HepG2 (cell line): ENCODE measurements at regions not wholly inside any gene's neighbourhood (a gene's known extent, or its start where the extent isn't known, plus 50 kb on each side); places are given as distances from the start of the nearest gene placed in this dataset.

Experiments
- ATAC-seq: fragments of 200-7000 bp; cut with Tn5 transposase; 3 replicates; pipeline ENCODE4 v1.9.1; 2020; ENCODE audit warnings: mild to moderate bottlenecking, moderate library complexity
- BruUV-seq: library from RNA; stranded (reverse); fragments of 400-500 nt; replicated peaks from 2 replicates; lab custom pipeline; 2021; lab: Mats Ljungman, UMichigan
- CTCF ChIA-PET: fragments of 300-600 bp; formaldehyde crosslinking; extraction: SDS; loops from one replicate; lab custom pipeline; 2021; ENCODE audit warnings: low total read pairs, inconsistent platforms, low intra/inter-chr PET ratio; lab: Yijun Ruan, JAX
- POLR2A ChIA-PET: fragments of 350-600 bp; sonication (Branson Sonifier 250); formaldehyde crosslinking; loops from one replicate; lab custom pipeline; 2020; ENCODE audit warnings: antibody characterized with exemption, inconsistent platforms; lab: Yijun Ruan, JAX
- DNase-seq: peaks from one replicate; pipeline ENCODE4 v3.0.0-alpha.2; 2015; ENCODE audit warnings: low spot score
- FAIRE-seq: peaks from 3 replicates; lab custom pipeline; 2011; peaks lifted over from hg19 to GRCh38; lab: Jason Lieb, UNC
- H2AFZ ChIP-seq: one replicate; pipeline ENCODE4 v1.6.1; 2011; ENCODE audit warnings: low read length, inconsistent platforms
- H3K27ac ChIP-seq: fragments of 300-600 bp; 3 replicates; pipeline ENCODE4 v1.8.0; 2011; ENCODE audit warnings: mixed run types, mild to moderate bottlenecking, mixed read lengths, low read length, inconsistent platforms; ENCODE audit not compliant: insufficient read depth; ENCODE audit errors: extremely low read length
- H3K27me3 ChIP-seq, 2 experiments: fragments of 200-600 bp in 1 of 2; 2 replicates in 1 of 2; 3 replicates in 1 of 2; pipeline versions ENCODE4 v1.6.0 to v1.8.0; 2011; ENCODE audit warnings: low read length in 2 of 2, mild to moderate bottlenecking in 2 of 2, moderate library complexity in 2 of 2, inconsistent platforms in 1 of 2; ENCODE audit not compliant: insufficient read depth in 2 of 2, control insufficient read depth in 1 of 2
- H3K36me3 ChIP-seq, 2 experiments: fragments of 200-600 bp in 1 of 2; replicated peaks in 1 of 2; 2 replicates in 1 of 2; 3 replicates in 1 of 2; pipeline versions ENCODE4 v1.5.1 to v1.8.0; 2011; ENCODE audit warnings: low read length in 2 of 2, inconsistent platforms in 1 of 2; ENCODE audit not compliant: insufficient read depth in 2 of 2, control insufficient read depth in 1 of 2
- H3K4me1 ChIP-seq: 2 replicates; pipeline ENCODE4 v1.5.1; 2012; ENCODE audit warnings: low read length, inconsistent platforms; ENCODE audit not compliant: insufficient read depth
- H3K4me2 ChIP-seq: 2 replicates; pipeline ENCODE4 v1.6.0; 2011; ENCODE audit warnings: low read depth, low read length, inconsistent platforms
- H3K4me3 ChIP-seq, 3 experiments: fragments of 200-600 bp in 1 of 3; sonication (generic), shearing (Covaris generic) in 1 of 3; replicated peaks in 1 of 3; 2 replicates each; pipeline ENCODE4 v1.5.1; 2011 to 2016; ENCODE audit warnings: low read length in 3 of 3, inconsistent platforms in 2 of 3, low read depth in 2 of 3, mild to moderate bottlenecking in 2 of 3, control low read depth in 1 of 3, mixed read lengths in 1 of 3; ENCODE audit not compliant: insufficient read depth in 1 of 3
- H3K79me2 ChIP-seq: one replicate; pipeline ENCODE4 v1.6.1; 2011; ENCODE audit warnings: low read length, inconsistent platforms; ENCODE audit not compliant: insufficient read depth
- H3K9ac ChIP-seq: 2 replicates; pipeline ENCODE4 v1.6.0; 2011; ENCODE audit warnings: mild to moderate bottlenecking, low read depth, low read length, inconsistent platforms; ENCODE audit not compliant: insufficient read depth
- H3K9me3 ChIP-seq: 2 replicates; pipeline ENCODE4 v1.5.1; 2012; ENCODE audit warnings: mild to moderate bottlenecking, low read length
- H4K20me1 ChIP-seq: 2 replicates; pipeline ENCODE4 v1.6.0; 2011; ENCODE audit warnings: inconsistent platforms, mild to moderate bottlenecking, low read length, moderate library complexity; ENCODE audit not compliant: insufficient read depth
- EED ChIP-seq: sonication (generic); formaldehyde crosslinking; IDR thresholded peaks from 2 replicates; pipeline ENCODE4 v1.5.0; 2020; ENCODE audit warnings: mild to moderate bottlenecking, missing genetic modification reagents
- KLF11 ChIP-seq: IDR thresholded peaks from 2 replicates; pipeline ENCODE4 v1.6.1; 2016; ENCODE audit warnings: missing compliant biosample characterization
- MEF2D ChIP-seq: sonication (generic); formaldehyde crosslinking; IDR thresholded peaks from 2 replicates; pipeline ENCODE4 v1.5.1; 2020; ENCODE audit warnings: mild to moderate bottlenecking, missing genetic modification reagents
- NCOA5 ChIP-seq: sonication (generic); formaldehyde crosslinking; IDR thresholded peaks from 2 replicates; pipeline ENCODE4 v1.4.0; 2020; ENCODE audit warnings: missing genetic modification reagents
- NRL ChIP-seq: sonication (generic); formaldehyde crosslinking; IDR thresholded peaks from 2 replicates; pipeline ENCODE4 v1.5.0; 2020; ENCODE audit warnings: missing genetic modification reagents, mild to moderate bottlenecking, moderate library complexity, borderline replicate concordance
- PAWR ChIP-seq: sonication (generic); formaldehyde crosslinking; IDR thresholded peaks from 2 replicates; pipeline ENCODE4 v1.4.0; 2020; ENCODE audit warnings: missing genetic modification reagents, mild to moderate bottlenecking, borderline replicate concordance
- ZFP36L1 ChIP-seq: sonication (generic); formaldehyde crosslinking; IDR thresholded peaks from 2 replicates; pipeline ENCODE4 v1.8.0; 2022; ENCODE audit warnings: mild to moderate bottlenecking, missing genetic modification reagents, moderate library complexity
- ZFP62 ChIP-seq: sonication (generic); formaldehyde crosslinking; IDR thresholded peaks from 2 replicates; pipeline ENCODE4 v1.4.0; 2020; ENCODE audit warnings: missing genetic modification reagents
- ZNF329 ChIP-seq: sonication (generic); formaldehyde crosslinking; IDR thresholded peaks from 2 replicates; pipeline ENCODE4 v1.9.0; 2021; ENCODE audit warnings: low read depth, mild to moderate bottlenecking, missing genetic modification reagents
- ZNF879 ChIP-seq: sonication (generic); formaldehyde crosslinking; IDR thresholded peaks from 2 replicates; pipeline ENCODE4 v1.8.1; 2023; ENCODE audit warnings: missing genetic modification reagents
- WGBS: methylation state at CpG from one replicate; pipeline ENCODE4 v1.1.6; 2017; ENCODE audit warnings: low lambda C conversion rate; 5-methylcytosine and 5-hydroxymethylcytosine counted together
- in situ Hi-C: cut with HindIII; loops from 2 replicates; pipeline ENCODE4 v1.10.0; 2017; ENCODE audit warnings: low pct_unique_long_range_greater_than_20kb; ENCODE audit not compliant: extremely low pct_ligation_motif_present
- intact Hi-C: fragments of 100-400 bp; cut with micrococcal nuclease; formaldehyde crosslinking; loops from one replicate; pipeline ENCODE4 v1.10.0; 2022; ENCODE audit not compliant: unreplicated experiment
- TF ChIP-seq, protein P1 (sequence below): IDR thresholded peaks from 2 replicates; pipeline ENCODE4 v1.6.1; 2016
- TF ChIP-seq, protein P2 (sequence below): conservative IDR thresholded peaks from 2 replicates; pipeline ENCODE4 v1.6.1; 2018; ENCODE audit warnings: missing genetic modification reagents
- TF ChIP-seq, protein P3 (sequence below): sonication (generic); formaldehyde crosslinking; IDR thresholded peaks from 2 replicates; pipeline ENCODE4 v1.9.0; 2021; ENCODE audit warnings: missing genetic modification reagents, mild to moderate bottlenecking, borderline replicate concordance
- TF ChIP-seq, protein P4 (sequence below): sonication (generic); formaldehyde crosslinking; IDR thresholded peaks from 2 replicates; pipeline ENCODE4 v1.4.0; 2020; ENCODE audit warnings: mild to moderate bottlenecking, low read depth, missing genetic modification reagents

DNA sequence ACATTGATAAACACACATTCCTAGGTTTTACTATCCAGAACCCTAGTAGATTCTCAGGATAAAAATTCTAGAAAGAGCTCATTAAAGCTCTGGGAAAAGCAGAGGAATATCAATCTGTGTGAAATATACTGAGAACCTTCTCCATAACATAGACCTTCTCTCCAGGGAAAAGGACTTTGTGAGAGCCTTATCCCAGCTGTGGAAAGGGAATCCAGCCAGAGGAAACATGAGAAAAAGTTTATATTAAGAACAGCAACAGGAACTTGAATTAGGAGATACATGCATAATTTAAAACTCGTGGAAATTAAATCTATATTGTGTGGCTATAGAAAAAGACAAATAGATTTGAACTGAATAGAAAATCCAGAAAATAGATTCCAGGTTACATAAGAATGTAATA lies 1639.9 kb downstream of the EFNB2 start:
- FAIRE-seq = no peak

DNA sequence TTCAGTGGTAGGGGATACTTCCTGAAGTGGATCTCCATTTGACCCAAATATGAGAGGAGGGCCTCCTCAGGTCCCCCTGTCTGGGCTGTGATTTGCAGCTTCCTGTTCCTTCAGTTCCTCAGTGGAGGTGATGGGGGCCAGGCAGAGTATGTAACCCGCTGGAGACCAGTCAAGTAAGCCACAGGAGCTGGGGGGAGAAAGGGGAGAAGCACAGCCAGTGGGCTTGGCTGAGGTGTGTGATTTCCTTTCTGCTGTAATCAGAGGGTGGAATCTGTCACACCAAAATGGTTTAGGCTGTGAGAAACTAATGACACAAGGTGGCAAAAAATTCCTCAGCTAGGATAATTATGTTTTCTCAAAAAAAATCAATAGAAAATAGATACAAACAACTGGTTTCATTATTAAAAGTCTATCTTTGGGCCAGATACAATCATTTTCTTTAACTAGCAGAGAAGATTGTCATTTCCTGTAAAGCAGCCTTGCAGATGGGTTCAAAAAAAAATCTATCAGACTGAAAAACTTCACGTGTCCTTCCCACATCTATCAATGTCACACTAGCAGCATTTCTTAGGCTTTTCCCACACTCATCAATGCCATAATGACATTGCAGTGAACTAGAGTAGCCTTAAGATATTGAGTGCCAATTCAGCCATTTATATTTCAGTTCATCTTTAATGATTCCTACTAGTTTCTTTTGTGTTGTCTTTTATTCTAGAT lies 1660.3 kb downstream of the EFNB2 start:
- H3K4me1 ChIP-seq = no peaks in the 10 kb centered on the region
- no peaks in the 10 kb centered on the region for H4K20me1 ChIP-seq
- H3K9me3 ChIP-seq = peaks cover 58% of the 10 kb centered on the region
- no peak for DNase-seq
- intact Hi-C loops (no loop called here), in situ Hi-C loops (no loop called here)
- H3K9ac ChIP-seq = no peak overlapping the region
- no peak overlapping the region for H3K4me2 ChIP-seq
- no peak overlapping the region for H3K4me3 ChIP-seq
- ChIA-PET POLR2A (no interaction called here), CTCF (no interaction called here)
- no peaks in the 10 kb centered on the region for H3K36me3 ChIP-seq
- H2AFZ ChIP-seq = no peak overlapping the region
- no peak for FAIRE-seq
- no peak for ATAC-seq
- no peak overlapping the region for H3K27ac ChIP-seq
- WGBS = 0% methylated on average over 2 of the region's 2 CpGs
- no peaks in the 10 kb centered on the region for H3K27me3 ChIP-seq
- H3K79me2 ChIP-seq = no peaks in the 10 kb centered on the region
- no TSS peak for BruUV-seq
- TF ChIP-seq EED = no peak
- TF ChIP-seq ZFP36L1 (CRISPR knock-in tag) = no peak
- TF ChIP-seq, protein P1, sequence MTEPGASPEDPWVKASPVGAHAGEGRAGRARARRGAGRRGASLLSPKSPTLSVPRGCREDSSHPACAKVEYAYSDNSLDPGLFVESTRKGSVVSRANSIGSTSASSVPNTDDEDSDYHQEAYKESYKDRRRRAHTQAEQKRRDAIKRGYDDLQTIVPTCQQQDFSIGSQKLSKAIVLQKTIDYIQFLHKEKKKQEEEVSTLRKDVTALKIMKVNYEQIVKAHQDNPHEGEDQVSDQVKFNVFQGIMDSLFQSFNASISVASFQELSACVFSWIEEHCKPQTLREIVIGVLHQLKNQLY = no peak
- no peak for TF ChIP-seq NCOA5 (CRISPR knock-in tag)
- TF ChIP-seq MEF2D = no peak
- TF ChIP-seq, protein P2, sequence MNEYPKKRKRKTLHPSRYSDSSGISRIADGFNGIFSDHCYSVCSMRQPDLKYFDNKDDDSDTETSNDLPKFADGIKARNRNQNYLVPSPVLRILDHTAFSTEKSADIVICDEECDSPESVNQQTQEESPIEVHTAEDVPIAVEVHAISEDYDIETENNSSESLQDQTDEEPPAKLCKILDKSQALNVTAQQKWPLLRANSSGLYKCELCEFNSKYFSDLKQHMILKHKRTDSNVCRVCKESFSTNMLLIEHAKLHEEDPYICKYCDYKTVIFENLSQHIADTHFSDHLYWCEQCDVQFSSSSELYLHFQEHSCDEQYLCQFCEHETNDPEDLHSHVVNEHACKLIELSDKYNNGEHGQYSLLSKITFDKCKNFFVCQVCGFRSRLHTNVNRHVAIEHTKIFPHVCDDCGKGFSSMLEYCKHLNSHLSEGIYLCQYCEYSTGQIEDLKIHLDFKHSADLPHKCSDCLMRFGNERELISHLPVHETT = no peak
- no peak for TF ChIP-seq ZNF329 (CRISPR knock-in tag)
- TF ChIP-seq, protein P3, sequence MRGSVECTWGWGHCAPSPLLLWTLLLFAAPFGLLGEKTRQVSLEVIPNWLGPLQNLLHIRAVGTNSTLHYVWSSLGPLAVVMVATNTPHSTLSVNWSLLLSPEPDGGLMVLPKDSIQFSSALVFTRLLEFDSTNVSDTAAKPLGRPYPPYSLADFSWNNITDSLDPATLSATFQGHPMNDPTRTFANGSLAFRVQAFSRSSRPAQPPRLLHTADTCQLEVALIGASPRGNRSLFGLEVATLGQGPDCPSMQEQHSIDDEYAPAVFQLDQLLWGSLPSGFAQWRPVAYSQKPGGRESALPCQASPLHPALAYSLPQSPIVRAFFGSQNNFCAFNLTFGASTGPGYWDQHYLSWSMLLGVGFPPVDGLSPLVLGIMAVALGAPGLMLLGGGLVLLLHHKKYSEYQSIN (CRISPR knock-in tag) = no peak
- TF ChIP-seq, protein P4, sequence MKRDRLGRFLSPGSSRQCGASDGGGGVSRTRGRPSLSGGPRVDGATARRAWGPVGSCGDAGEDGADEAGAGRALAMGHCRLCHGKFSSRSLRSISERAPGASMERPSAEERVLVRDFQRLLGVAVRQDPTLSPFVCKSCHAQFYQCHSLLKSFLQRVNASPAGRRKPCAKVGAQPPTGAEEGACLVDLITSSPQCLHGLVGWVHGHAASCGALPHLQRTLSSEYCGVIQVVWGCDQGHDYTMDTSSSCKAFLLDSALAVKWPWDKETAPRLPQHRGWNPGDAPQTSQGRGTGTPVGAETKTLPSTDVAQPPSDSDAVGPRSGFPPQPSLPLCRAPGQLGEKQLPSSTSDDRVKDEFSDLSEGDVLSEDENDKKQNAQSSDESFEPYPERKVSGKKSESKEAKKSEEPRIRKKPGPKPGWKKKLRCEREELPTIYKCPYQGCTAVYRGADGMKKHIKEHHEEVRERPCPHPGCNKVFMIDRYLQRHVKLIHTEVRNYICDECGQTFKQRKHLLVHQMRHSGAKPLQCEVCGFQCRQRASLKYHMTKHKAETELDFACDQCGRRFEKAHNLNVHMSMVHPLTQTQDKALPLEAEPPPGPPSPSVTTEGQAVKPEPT (CRISPR knock-in tag) = no peak
- TF ChIP-seq KLF11 (CRISPR knock-in tag) = no peak
- TF ChIP-seq ZNF879 (CRISPR knock-in tag) = no peak
- no peak for TF ChIP-seq PAWR (CRISPR knock-in tag)

More for the DNA sequence above, 1639.9 kb downstream of the EFNB2 start:
- no peak overlapping the region for H3K4me2 ChIP-seq
- peaks cover 62% of the 10 kb centered on the region for H3K9me3 ChIP-seq
- 0% methylated on average over 1 of the region's 1 CpG for WGBS
- in situ Hi-C loops (no loop called here), intact Hi-C loops (no loop called here)
- H2AFZ ChIP-seq = no peak overlapping the region
- TF ChIP-seq ZFP62 (CRISPR knock-in tag) (no peak), NRL (no peak)
- H3K79me2 ChIP-seq = no peaks in the 10 kb centered on the region
- H3K27me3 ChIP-seq = no peaks in the 10 kb centered on the region
- ChIA-PET POLR2A (no interaction called here), CTCF (no interaction called here)
- H3K27ac ChIP-seq = no peak overlapping the region
- H3K4me1 ChIP-seq = no peaks in the 10 kb centered on the region
- DNase-seq (no peak), ATAC-seq (no peak)
- no peak overlapping the region for H3K4me3 ChIP-seq
- BruUV-seq = no TSS peak
- H3K9ac ChIP-seq = no peak overlapping the region
- no peaks in the 10 kb centered on the region for H3K36me3 ChIP-seq
- H4K20me1 ChIP-seq = no peaks in the 10 kb centered on the region
